BJ (cell line): ENCODE measurements at regions not wholly inside any gene's neighbourhood (a gene's known extent, or its start where the extent isn't known, plus 50 kb on each side); places are given as distances from the start of the nearest gene placed in this dataset.

Source experiments
- CTCF ChIA-PET: fragments of 350-600 bp; formaldehyde crosslinking; extraction: SDS; loops from one replicate; lab custom pipeline; 2021; ENCODE audit warnings: antibody characterized with exemption, inconsistent platforms; lab: Yijun Ruan, JAX
- POLR2A ChIA-PET: fragments of 300-600 bp; sonication (Branson Sonifier 250); formaldehyde crosslinking; extraction: SDS; loops from one replicate; lab custom pipeline; 2021; ENCODE audit warnings: antibody characterized with exemption; lab: Charles Lee
- DNase-seq: peaks from one replicate; pipeline ENCODE4 v3.0.0-alpha.2; 2011; ENCODE audit warnings: low read depth
- H3K27me3 ChIP-seq: 2 replicates; pipeline ENCODE4 v1.6.0; 2011; ENCODE audit warnings: low read length; ENCODE audit not compliant: control insufficient read depth, insufficient read depth
- H3K36me3 ChIP-seq: 2 replicates; pipeline ENCODE4 v1.5.1; 2011; ENCODE audit warnings: low read length; ENCODE audit not compliant: control insufficient read depth, insufficient read depth
- H3K4me3 ChIP-seq: 2 replicates; pipeline ENCODE4 v1.5.1; 2011; ENCODE audit warnings: low read depth, mild to moderate bottlenecking, control low read depth, low read length
- TF ChIP-seq, protein P1 (sequence below): IDR thresholded peaks from 2 replicates; pipeline ENCODE4 v1.5.1; 2011; ENCODE audit warnings: low read depth, mild to moderate bottlenecking, control low read depth, inconsistent platforms, low read length, moderate library complexity; ENCODE audit not compliant: insufficient read depth

DNA sequence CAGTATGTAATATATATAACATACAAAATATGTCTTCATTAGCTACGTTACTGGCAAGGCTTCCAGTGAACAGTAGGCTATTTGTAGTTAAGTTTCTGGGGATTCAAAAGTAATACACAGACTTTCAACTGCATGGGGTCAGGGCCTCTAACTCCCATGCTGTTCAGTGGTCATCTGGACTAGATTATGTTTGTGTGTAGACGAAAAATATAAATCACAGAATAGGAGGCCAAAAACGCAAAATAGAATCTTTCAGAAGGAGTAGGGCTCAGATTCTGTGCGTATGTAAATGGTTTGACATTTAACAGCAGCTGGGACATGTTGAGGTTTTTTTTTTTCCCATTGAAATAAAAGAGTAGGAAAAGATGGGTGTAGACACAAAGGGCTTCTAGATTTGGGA, 1048.7 kb upstream of the WWC1 start:
- TF ChIP-seq, protein P1, sequence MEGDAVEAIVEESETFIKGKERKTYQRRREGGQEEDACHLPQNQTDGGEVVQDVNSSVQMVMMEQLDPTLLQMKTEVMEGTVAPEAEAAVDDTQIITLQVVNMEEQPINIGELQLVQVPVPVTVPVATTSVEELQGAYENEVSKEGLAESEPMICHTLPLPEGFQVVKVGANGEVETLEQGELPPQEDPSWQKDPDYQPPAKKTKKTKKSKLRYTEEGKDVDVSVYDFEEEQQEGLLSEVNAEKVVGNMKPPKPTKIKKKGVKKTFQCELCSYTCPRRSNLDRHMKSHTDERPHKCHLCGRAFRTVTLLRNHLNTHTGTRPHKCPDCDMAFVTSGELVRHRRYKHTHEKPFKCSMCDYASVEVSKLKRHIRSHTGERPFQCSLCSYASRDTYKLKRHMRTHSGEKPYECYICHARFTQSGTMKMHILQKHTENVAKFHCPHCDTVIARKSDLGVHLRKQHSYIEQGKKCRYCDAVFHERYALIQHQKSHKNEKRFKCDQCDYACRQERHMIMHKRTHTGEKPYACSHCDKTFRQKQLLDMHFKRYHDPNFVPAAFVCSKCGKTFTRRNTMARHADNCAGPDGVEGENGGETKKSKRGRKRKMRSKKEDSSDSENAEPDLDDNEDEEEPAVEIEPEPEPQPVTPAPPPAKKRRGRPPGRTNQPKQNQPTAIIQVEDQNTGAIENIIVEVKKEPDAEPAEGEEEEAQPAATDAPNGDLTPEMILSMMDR = no peak
- Histone ChIP-seq H3K4me3 (no peak overlapping the region), H3K27me3 (no peaks in the 10 kb centered on the region), H3K36me3 (no peaks in the 10 kb centered on the region)
- ChIA-PET POLR2A (interaction anchor here (0.6 kb wide), 1 partner anchor 25 kb away, joined by 5 read pairs; no protein-coding TSS in a partner anchor), CTCF (no interaction called here)
- DNase-seq = no peak

DNA sequence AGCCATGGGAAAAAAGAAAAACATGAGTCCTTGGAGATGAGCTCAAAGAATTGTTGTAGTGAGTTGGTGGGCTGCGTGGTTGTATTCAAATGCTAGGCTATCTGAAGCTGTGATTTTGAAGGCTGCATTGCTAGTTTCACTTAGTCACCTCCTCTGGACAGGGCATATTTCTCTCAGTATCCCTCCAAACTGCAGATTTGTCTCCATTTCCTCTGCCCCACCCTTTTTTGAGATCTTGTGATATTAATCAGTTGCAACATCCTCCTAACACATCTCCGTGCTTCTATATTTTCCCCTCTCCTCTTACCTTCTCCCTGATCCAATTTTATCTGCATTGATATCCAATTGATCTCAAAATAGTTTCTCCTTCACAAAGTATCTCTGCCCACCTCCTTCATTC, 1048.0 kb upstream of the WWC1 start:
- Histone ChIP-seq H3K27me3 (no peaks in the 10 kb centered on the region), H3K36me3 (no peaks in the 10 kb centered on the region), H3K4me3 (no peak overlapping the region)
- CTCF ChIA-PET = no interaction called here
- POLR2A ChIA-PET = no interaction called here
- DNase-seq = no peak
- TF ChIP-seq, protein P1 = no peak

DNA sequence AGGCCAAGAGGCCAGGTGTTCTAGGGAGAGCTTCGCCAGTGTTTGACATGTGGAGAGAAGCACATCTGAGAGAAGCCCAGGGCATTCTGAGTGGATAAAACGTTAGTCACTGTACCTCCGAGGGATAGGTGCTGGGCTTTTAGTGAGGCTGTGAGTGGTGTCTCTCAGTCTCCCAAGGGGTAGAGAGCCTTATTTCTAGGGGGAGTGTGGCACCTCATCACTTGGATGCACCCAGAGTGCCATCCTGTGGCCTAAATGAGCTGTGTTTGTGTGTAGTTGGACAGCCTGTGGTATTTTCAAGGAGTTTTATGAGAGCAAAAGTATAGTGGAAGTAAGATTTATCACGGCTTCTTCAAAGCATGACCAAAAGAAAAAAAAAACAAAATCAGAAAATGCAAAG, 1046.9 kb upstream of the WWC1 start:
- Histone ChIP-seq H3K27me3 (no peaks in the 10 kb centered on the region), H3K36me3 (no peaks in the 10 kb centered on the region), H3K4me3 (no peak overlapping the region)
- CTCF ChIA-PET = no interaction called here
- POLR2A ChIA-PET = no interaction called here
- DNase-seq = no peak
- TF ChIP-seq, protein P1 = no peak

DNA sequence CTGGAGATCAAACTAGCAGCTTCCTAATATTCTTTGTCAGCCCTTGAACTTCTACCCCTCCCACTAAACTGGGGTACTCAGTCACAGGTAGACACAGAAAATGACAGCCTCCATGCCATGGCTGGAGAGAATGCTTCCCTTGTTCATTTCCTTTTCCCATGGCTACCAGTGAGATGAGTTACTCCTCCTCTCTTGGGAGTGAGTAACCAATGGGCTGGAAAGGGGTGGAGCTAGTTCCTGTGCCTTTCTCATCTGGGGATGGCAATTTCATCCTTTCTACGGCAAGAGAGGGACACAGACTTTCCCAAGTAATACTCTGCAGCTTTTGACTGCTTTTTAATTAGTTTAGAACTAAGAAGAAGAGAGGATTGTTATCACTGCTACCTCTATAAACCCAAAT, 1045.6 kb upstream of the WWC1 start:
- no peak for DNase-seq
- TF ChIP-seq, protein P1 = no peak

DNA sequence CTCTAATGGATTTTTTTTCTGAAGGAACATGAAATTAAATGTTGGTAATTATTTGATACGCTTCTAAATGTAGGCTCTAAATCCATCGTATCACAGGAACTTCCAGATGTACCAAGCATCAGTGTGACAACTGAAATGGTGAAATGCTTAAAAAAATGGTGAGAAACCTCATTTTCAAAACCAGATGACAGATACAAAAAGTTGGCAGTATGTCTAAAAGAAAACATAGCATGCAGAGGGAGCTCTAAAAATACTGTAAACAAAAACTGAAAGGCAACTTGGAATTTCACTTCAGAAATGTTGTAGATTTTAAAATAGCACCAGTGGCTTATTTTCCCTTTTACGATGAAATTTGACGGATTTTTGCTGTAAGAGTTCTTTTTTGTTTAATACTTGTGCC, 1043.6 kb upstream of the WWC1 start:
- ChIA-PET CTCF (no interaction called here), POLR2A (no interaction called here)
- DNase-seq = no peak
- TF ChIP-seq, protein P1 = no peak
- H3K4me3 ChIP-seq = no peak overlapping the region
- no peaks in the 10 kb centered on the region for H3K27me3 ChIP-seq
- H3K36me3 ChIP-seq = no peaks in the 10 kb centered on the region

More for the DNA sequence above, 1045.6 kb upstream of the WWC1 start:
- ChIA-PET POLR2A (no interaction called here), CTCF (no interaction called here)
- no peak overlapping the region for H3K4me3 ChIP-seq
- no peaks in the 10 kb centered on the region for H3K36me3 ChIP-seq
- H3K27me3 ChIP-seq = no peaks in the 10 kb centered on the region
